HFF-Myc (cell line): ENCODE measurements at regions not wholly inside any gene's neighbourhood (a gene's known extent, or its start where the extent isn't known, plus 50 kb on each side); places are given as distances from the start of the nearest gene placed in this dataset.

ENCODE experiments used
- DNase-seq: peaks from one replicate; pipeline ENCODE4 v3.0.0-alpha.2; 2011; ENCODE audit warnings: low read depth; ENCODE audit errors: extremely low read depth
- H3K4me3 ChIP-seq: replicated peaks from 2 replicates; pipeline ENCODE4 v1.5.1; 2011; ENCODE audit warnings: low read depth, mild to moderate bottlenecking, control low read depth, low read length
- CTCF ChIP-seq: IDR thresholded peaks from 2 replicates; pipeline ENCODE4 v1.5.1; 2012; ENCODE audit warnings: mild to moderate bottlenecking, low read depth, low read length, control low read depth; ENCODE audit errors: missing control alignments

GRCh38 chr11:112583261-112583893, 322.7 kb upstream of the PLET1 start:
- TF ChIP-seq CTCF: no peak
- no peak for DNase-seq
- H3K4me3 ChIP-seq: no peak overlapping the region

GRCh38 chr11:112584672-112585071, 324.0 kb upstream of the PLET1 start:
- TF ChIP-seq CTCF: no peak
- DNase-seq: no peak
- no peak overlapping the region for H3K4me3 ChIP-seq

GRCh38 chr11:112587664-112588063, 327.0 kb upstream of the PLET1 start:
- TF ChIP-seq CTCF: no peak
- H3K4me3 ChIP-seq: no peak overlapping the region
- no peak for DNase-seq

GRCh38 chr11:112588252-112588694, 327.6 kb upstream of the PLET1 start:
- peak; percentile 73 for DNase-seq
- peak; percentile 63 for TF ChIP-seq CTCF
- H3K4me3 ChIP-seq: no peak overlapping the region

GRCh38 chr11:112589155-112589554, 328.5 kb upstream of the PLET1 start:
- no peak for TF ChIP-seq CTCF
- no peak for DNase-seq
- no peak overlapping the region for H3K4me3 ChIP-seq

- no peak for DNase-seq
- TF ChIP-seq CTCF: no peak
- no peak overlapping the region for H3K4me3 ChIP-seq
These were observed 330.1 kb upstream of the PLET1 start for GRCh38 chr11:112590764-112591163.

DNA sequence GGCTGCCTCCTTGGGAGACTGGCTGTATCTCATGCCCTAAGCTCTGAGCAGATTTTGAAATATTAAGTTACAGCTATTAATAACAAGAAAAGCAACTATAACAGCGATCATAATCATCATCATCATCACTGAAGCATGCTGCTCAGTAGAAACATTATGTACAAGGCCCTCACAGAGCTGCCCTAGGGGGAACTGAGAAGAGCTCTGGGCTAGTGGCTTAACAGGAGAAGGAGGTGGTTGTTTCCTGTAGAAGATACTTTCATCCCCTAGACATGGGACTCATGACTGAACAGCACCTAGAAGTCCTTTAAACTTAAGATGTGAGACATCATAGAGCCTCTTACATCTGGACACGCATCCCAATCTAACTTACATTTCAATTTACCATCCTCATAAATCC, 332.8 kb upstream of the PLET1 start:
- TF ChIP-seq CTCF: no peak
- no peak for DNase-seq
- no peak overlapping the region for H3K4me3 ChIP-seq
